M059J (cell line): ENCODE measurements at regions not wholly inside any gene's neighbourhood (a gene's known extent, or its start where the extent isn't known, plus 50 kb on each side); places are given as distances from the start of the nearest gene placed in this dataset.
A peak's percentile ranks its signal among the peaks of the same experiment; 100 is the strongest.

Experiments used
- DNase-seq: peaks from one replicate; pipeline ENCODE4 v3.0.0-alpha.2; 2012; ENCODE audit warnings: low read depth

GRCh38 chr17:55829995-55830612, 79.3 kb downstream of the PCTP start:
- DNase-seq, result no peak

- DNase-seq, result no peak
These were observed 80.0 kb downstream of the PCTP start for GRCh38 chr17:55830699-55831471.

GRCh38 chr17:55833306-55833705, 82.5 kb downstream of the PCTP start:
- DNase-seq, result no peak

- DNase-seq, result no peak
These were observed 91.7 kb downstream of the PCTP start for GRCh38 chr17:55842405-55843158.

- no peak for DNase-seq
These were observed 92.9 kb downstream of the PCTP start for GRCh38 chr17:55843785-55844184.

- DNase-seq, result peak; percentile 31
These were observed 94.5 kb downstream of the PCTP start for GRCh38 chr17:55845385-55845784.

GRCh38 chr17:55846745-55847144, 95.9 kb downstream of the PCTP start:
- no peak for DNase-seq

- no peak for DNase-seq
These were observed 101.9 kb downstream of the PCTP start for GRCh38 chr17:55852734-55853133.

- DNase-seq, result no peak
These were observed 108.5 kb downstream of the PCTP start for GRCh38 chr17:55859301-55859795.

- no peak for DNase-seq
These were observed 114.4 kb downstream of the PCTP start for GRCh38 chr17:55865072-55865762.

- no peak for DNase-seq
These were observed 119.2 kb downstream of the PCTP start for GRCh38 chr17:55870044-55870443.

- DNase-seq, result no peak
These were observed 121.5 kb downstream of the PCTP start for GRCh38 chr17:55872374-55872773.

GRCh38 chr17:55873017-55873758, 122.3 kb downstream of the PCTP start:
- DNase-seq, result no peak

- peak; percentile 19 for DNase-seq
These were observed 132.3 kb downstream of the PCTP start for GRCh38 chr17:55883149-55883548.

- no peak for DNase-seq
These were observed 136.7 kb downstream of the PCTP start for GRCh38 chr17:55887531-55887930.

GRCh38 chr17:55889271-55889670, 138.4 kb downstream of the PCTP start:
- DNase-seq, result no peak

GRCh38 chr17:55895112-55895759, 144.4 kb downstream of the PCTP start:
- no peak for DNase-seq

- DNase-seq, result no peak
These were observed 146.4 kb downstream of the PCTP start for GRCh38 chr17:55897301-55897700.

GRCh38 chr17:55898195-55898594, 147.3 kb downstream of the PCTP start:
- DNase-seq, result peak; percentile 3

GRCh38 chr17:55900188-55900587, 149.3 kb downstream of the PCTP start:
- no peak for DNase-seq
